DND-41 (cell line): ENCODE measurements at regions not wholly inside any gene's neighbourhood (a gene's known extent, or its start where the extent isn't known, plus 50 kb on each side); places are given as distances from the start of the nearest gene placed in this dataset.

Experiments used
- ATAC-seq: fragments of 200-7000 bp; cut with Tn5 transposase; 3 replicates; pipeline ENCODE4 v1.9.1; 2021; ENCODE audit warnings: low read depth; ENCODE audit not compliant: insufficient read depth
- DNase-seq: peaks from one replicate; pipeline ENCODE4 v3.0.0-alpha.2; 2020
- H2AFZ ChIP-seq: 2 replicates; pipeline ENCODE4 v1.6.0; 2012; ENCODE audit warnings: low read depth, low read length
- H3K27ac ChIP-seq: 2 replicates; pipeline ENCODE4 v1.5.1; 2012; ENCODE audit warnings: low read length, inconsistent platforms
- H3K27me3 ChIP-seq: fragments of 200-600 bp; sonication (generic); 2 replicates; pipeline ENCODE4 v1.6.0; 2012; ENCODE audit warnings: low read length, mild to moderate bottlenecking, inconsistent platforms; ENCODE audit not compliant: insufficient read depth, poor library complexity
- H3K36me3 ChIP-seq: 2 replicates; pipeline ENCODE4 v1.5.1; 2012; ENCODE audit warnings: low read length, inconsistent platforms; ENCODE audit not compliant: insufficient read depth
- H3K4me1 ChIP-seq: 2 replicates; pipeline ENCODE4 v1.5.1; 2012; ENCODE audit warnings: mild to moderate bottlenecking, low read length; ENCODE audit not compliant: insufficient read depth
- H3K4me2 ChIP-seq: 2 replicates; pipeline ENCODE4 v1.6.0; 2012; ENCODE audit warnings: mild to moderate bottlenecking, moderate library complexity, low read length, inconsistent platforms; ENCODE audit not compliant: insufficient read depth
- H3K4me3 ChIP-seq, 2 experiments: fragments of 200-600 bp in 1 of 2; shearing (Covaris generic) in 1 of 2; 2 replicates each; pipeline ENCODE4 v1.5.1; 2012 to 2016; ENCODE audit warnings: inconsistent platforms in 2 of 2, low read length in 2 of 2, mild to moderate bottlenecking in 2 of 2, low read depth in 1 of 2, moderate library complexity in 1 of 2
- H3K79me2 ChIP-seq: 2 replicates; pipeline ENCODE4 v1.6.0; 2012; ENCODE audit warnings: low read length, inconsistent platforms; ENCODE audit not compliant: insufficient read depth
- H3K9ac ChIP-seq: 2 replicates; pipeline ENCODE4 v1.6.0; 2012; ENCODE audit warnings: low read depth, mild to moderate bottlenecking, inconsistent platforms, low read length, moderate library complexity
- H3K9me3 ChIP-seq: 2 replicates; pipeline ENCODE4 v1.5.1; 2012; ENCODE audit warnings: low read length, moderate library complexity, mild to moderate bottlenecking, inconsistent platforms; ENCODE audit not compliant: insufficient read depth, severe bottlenecking
- H4K20me1 ChIP-seq: 2 replicates; pipeline ENCODE4 v1.6.0; 2012; ENCODE audit warnings: low read length; ENCODE audit not compliant: insufficient read depth
- EZH2 ChIP-seq: IDR thresholded peaks from 3 replicates; pipeline ENCODE4 v1.6.1; 2012; ENCODE audit warnings: borderline replicate concordance, low read depth, mild to moderate bottlenecking, moderate library complexity, low read length, inconsistent platforms; ENCODE audit not compliant: severe bottlenecking
- TF ChIP-seq, protein P1 (sequence below): IDR thresholded peaks from 2 replicates; pipeline ENCODE4 v1.5.1; 2012; ENCODE audit warnings: borderline replicate concordance, low read length, moderate library complexity, mild to moderate bottlenecking; ENCODE audit not compliant: poor library complexity, severe bottlenecking; ENCODE audit errors: extremely low read depth

DNA sequence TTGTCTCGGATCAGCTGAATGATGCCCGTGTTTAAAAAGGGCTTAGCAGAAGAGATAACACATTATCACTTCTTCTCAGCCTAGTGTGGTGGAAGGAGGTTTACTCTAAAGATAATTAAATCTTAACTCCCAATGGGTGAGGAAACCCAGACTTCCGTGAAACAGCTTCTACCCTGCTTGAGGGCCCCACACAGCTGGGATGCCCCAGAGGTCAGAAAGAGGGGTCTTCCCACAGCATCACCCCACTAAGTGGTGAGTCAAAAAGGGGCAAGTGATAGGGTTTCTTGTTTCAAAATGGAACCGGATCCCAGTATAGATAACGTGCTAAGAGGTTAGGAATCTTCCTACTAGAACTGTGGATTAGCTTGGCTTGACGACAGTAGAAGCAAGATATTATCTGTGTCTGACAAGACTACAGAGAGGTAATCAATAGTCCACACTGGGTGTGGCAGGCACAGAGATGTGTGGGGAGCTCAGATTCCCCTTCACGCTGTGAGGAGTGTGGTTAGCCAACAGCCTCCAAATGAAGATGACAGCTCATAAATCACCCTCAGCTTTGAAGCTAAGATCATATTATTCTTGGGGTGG lies 129.6 kb upstream of the COPS8 start:
- Histone ChIP-seq H3K4me1 (no peaks in the 10 kb centered on the region), H3K36me3 (no peaks in the 10 kb centered on the region), H3K4me2 (no peak overlapping the region), H2AFZ (no peak overlapping the region), H3K9ac (no peak overlapping the region), H3K27me3 (no peaks in the 10 kb centered on the region), H3K9me3 (peaks cover 2% of the 10 kb centered on the region), H3K4me3 (no peak overlapping the region), H3K79me2 (no peaks in the 10 kb centered on the region), H4K20me1 (no peaks in the 10 kb centered on the region), H3K27ac (no peak overlapping the region)
- ATAC-seq (no peak), DNase-seq (no peak)
- TF ChIP-seq, protein P1, sequence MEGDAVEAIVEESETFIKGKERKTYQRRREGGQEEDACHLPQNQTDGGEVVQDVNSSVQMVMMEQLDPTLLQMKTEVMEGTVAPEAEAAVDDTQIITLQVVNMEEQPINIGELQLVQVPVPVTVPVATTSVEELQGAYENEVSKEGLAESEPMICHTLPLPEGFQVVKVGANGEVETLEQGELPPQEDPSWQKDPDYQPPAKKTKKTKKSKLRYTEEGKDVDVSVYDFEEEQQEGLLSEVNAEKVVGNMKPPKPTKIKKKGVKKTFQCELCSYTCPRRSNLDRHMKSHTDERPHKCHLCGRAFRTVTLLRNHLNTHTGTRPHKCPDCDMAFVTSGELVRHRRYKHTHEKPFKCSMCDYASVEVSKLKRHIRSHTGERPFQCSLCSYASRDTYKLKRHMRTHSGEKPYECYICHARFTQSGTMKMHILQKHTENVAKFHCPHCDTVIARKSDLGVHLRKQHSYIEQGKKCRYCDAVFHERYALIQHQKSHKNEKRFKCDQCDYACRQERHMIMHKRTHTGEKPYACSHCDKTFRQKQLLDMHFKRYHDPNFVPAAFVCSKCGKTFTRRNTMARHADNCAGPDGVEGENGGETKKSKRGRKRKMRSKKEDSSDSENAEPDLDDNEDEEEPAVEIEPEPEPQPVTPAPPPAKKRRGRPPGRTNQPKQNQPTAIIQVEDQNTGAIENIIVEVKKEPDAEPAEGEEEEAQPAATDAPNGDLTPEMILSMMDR: no peak
- no peak for TF ChIP-seq EZH2

DNA sequence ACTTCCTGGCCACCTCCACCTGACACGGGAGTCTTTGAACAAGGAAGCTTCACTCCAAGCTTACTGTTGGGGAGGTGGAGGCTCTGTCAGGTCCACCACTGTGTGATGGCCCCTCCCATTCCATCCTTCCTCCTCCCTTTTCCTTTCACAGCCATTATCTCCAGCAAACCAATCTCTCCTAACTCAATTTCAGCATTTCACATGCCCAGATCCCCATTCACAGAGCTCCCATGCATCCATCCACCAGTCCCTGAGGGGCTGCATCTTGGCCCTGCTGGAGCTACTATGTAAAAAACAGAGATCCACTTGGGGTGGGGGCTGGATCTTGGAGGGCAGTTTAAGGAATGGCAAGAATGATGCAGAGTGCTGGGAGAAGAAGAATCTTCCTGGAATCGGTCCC lies 129.0 kb upstream of the COPS8 start:
- H3K4me3 ChIP-seq: no peak overlapping the region
- H3K4me1 ChIP-seq: no peaks in the 10 kb centered on the region
- H2AFZ ChIP-seq: no peak overlapping the region
- H3K9ac ChIP-seq: no peak overlapping the region
- no peaks in the 10 kb centered on the region for H4K20me1 ChIP-seq
- no peaks in the 10 kb centered on the region for H3K79me2 ChIP-seq
- H3K9me3 ChIP-seq: peaks cover 2% of the 10 kb centered on the region
- H3K27me3 ChIP-seq: no peaks in the 10 kb centered on the region
- H3K4me2 ChIP-seq: no peak overlapping the region
- TF ChIP-seq, protein P1: no peak
- TF ChIP-seq EZH2: no peak
- DNase-seq (no peak), ATAC-seq (no peak)
- no peaks in the 10 kb centered on the region for H3K36me3 ChIP-seq
- H3K27ac ChIP-seq: no peak overlapping the region

DNA sequence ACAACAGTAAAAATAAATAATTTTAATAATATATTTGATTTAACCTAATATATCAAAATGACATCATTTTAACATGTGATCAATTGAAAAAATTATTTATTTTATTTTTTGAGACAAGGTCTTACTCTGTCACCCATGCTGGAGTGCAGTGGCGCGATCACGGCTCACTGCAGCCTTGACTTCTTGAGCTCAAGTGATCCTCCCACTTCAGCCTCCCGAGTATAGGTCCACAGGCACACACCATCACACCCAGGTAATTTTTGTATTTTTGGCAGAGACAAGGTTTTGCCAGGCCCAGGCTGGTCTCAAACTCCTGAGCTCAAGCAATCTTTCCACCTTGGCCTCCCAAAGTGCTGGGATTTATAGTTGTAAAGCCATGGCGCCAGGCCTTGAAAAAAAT lies 126.7 kb upstream of the COPS8 start:
- no peaks in the 10 kb centered on the region for H3K27me3 ChIP-seq
- DNase-seq (no peak), ATAC-seq (no peak)
- TF ChIP-seq EZH2: no peak
- TF ChIP-seq, protein P1: no peak
- H3K4me1 ChIP-seq: no peaks in the 10 kb centered on the region
- no peak overlapping the region for H3K4me2 ChIP-seq
- no peak overlapping the region for H3K4me3 ChIP-seq
- no peaks in the 10 kb centered on the region for H3K9me3 ChIP-seq
- H3K9ac ChIP-seq: no peak overlapping the region
- H3K36me3 ChIP-seq: no peaks in the 10 kb centered on the region
- H3K79me2 ChIP-seq: no peaks in the 10 kb centered on the region
- H4K20me1 ChIP-seq: no peaks in the 10 kb centered on the region
- H2AFZ ChIP-seq: no peak overlapping the region
- H3K27ac ChIP-seq: no peak overlapping the region

DNA sequence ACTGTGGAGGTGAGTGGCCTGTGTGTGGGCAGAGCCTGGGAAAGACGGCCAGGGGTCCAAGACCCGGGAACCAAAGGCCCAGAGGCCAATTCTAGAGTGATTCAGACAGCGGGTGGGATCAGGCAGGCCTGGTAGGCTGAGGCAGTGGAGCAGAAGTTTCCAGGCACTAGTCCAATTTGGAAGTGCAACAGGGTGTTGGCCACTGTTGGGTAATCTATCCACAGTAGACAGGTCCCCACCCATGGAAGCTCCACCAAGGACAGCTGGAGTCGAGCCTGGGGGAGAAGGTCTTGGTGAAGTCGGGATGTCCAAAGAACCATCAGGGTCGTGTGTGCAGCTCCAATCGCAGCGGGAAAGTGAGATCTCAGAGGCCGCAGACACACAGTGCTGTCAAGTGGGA lies 125.8 kb upstream of the COPS8 start:
- H3K9ac ChIP-seq: no peak overlapping the region
- H3K27me3 ChIP-seq: no peaks in the 10 kb centered on the region
- no peak overlapping the region for H3K4me2 ChIP-seq
- no peaks in the 10 kb centered on the region for H4K20me1 ChIP-seq
- no peak overlapping the region for H3K4me3 ChIP-seq
- no peak overlapping the region for H3K27ac ChIP-seq
- ATAC-seq: no peak
- TF ChIP-seq EZH2: no peak
- TF ChIP-seq, protein P1: no peak
- no peaks in the 10 kb centered on the region for H3K36me3 ChIP-seq
- no peaks in the 10 kb centered on the region for H3K4me1 ChIP-seq
- H3K9me3 ChIP-seq: no peaks in the 10 kb centered on the region
- H2AFZ ChIP-seq: no peak overlapping the region
- no peak for DNase-seq
- H3K79me2 ChIP-seq: no peaks in the 10 kb centered on the region
